ENCODE measurements at regions not wholly inside any gene's neighbourhood (a gene's known extent, or its start where the extent isn't known, plus 50 kb on each side); places are given as distances from the start of the nearest gene placed in this dataset.

GRCh38 chr3:177401375-177401774, 204.1 kb upstream of the TBL1XR1 start:
- Mint-ChIP-seq H3K4me1 (ENCODE audit: insufficient read depth, unreplicated experiment) (no peaks in the 10 kb centered on the region), H3K36me3 (ENCODE audit: insufficient read depth, unreplicated experiment) (no peaks in the 10 kb centered on the region), H3K27ac (ENCODE audit: low read depth, unreplicated experiment) (no peak overlapping the region), H3K9me3 (ENCODE audit: unreplicated experiment) (no peaks in the 10 kb centered on the region), H3K27me3 (ENCODE audit: insufficient read depth, unreplicated experiment) (no peaks in the 10 kb centered on the region), H3K4me3 (ENCODE audit: unreplicated experiment) (no peak overlapping the region)
- POLR2A ChIA-PET, result interaction anchor here (0.7 kb wide), 1 partner anchor 953 kb away, joined by 3 read pairs; no protein-coding TSS in a partner anchor
- BruUV-seq (replicated peaks), result no TSS peak
- CTCF ChIA-PET, result no interaction called here
- DNase-seq (ENCODE audit: unreplicated experiment), result no peak
- intact Hi-C loops (cut with micrococcal nuclease), result no loop called here
- no peak for TF ChIP-seq CTCF (IDR thresholded peaks at IDR 0.05; ENCODE audit: unreplicated experiment)

GRCh38 chr3:177402533-177402932, 205.3 kb upstream of the TBL1XR1 start:
- Mint-ChIP-seq H3K36me3 (ENCODE audit: insufficient read depth, unreplicated experiment) (no peaks in the 10 kb centered on the region), H3K4me3 (ENCODE audit: unreplicated experiment) (no peak overlapping the region), H3K4me1 (ENCODE audit: insufficient read depth, unreplicated experiment) (no peaks in the 10 kb centered on the region), H3K9me3 (ENCODE audit: unreplicated experiment) (no peaks in the 10 kb centered on the region), H3K27ac (ENCODE audit: low read depth, unreplicated experiment) (no peak overlapping the region), H3K27me3 (ENCODE audit: insufficient read depth, unreplicated experiment) (no peaks in the 10 kb centered on the region)
- DNase-seq (ENCODE audit: unreplicated experiment), result no peak
- no peak for TF ChIP-seq CTCF (IDR thresholded peaks at IDR 0.05; ENCODE audit: unreplicated experiment)
- CTCF ChIA-PET, result no interaction called here
- no TSS peak for BruUV-seq (replicated peaks)
- POLR2A ChIA-PET, result no interaction called here
- intact Hi-C loops (cut with micrococcal nuclease), result no loop called here

- CTCF ChIA-PET, result interaction anchor here (0.6 to 0.7 kb wide), 3 partner anchors 9 to 980 kb away, joined by 3 to 4 read pairs (median 4); no protein-coding TSS in a partner anchor
- intact Hi-C loops (cut with micrococcal nuclease), result no loop called here
- BruUV-seq (replicated peaks), result no TSS peak
- Mint-ChIP-seq H3K27me3 (ENCODE audit: insufficient read depth, unreplicated experiment) (no peaks in the 10 kb centered on the region), H3K4me1 (ENCODE audit: insufficient read depth, unreplicated experiment) (no peaks in the 10 kb centered on the region), H3K36me3 (ENCODE audit: insufficient read depth, unreplicated experiment) (peaks cover 6% of the 10 kb centered on the region), H3K4me3 (ENCODE audit: unreplicated experiment) (no peak overlapping the region), H3K9me3 (ENCODE audit: unreplicated experiment) (no peaks in the 10 kb centered on the region), H3K27ac (ENCODE audit: low read depth, unreplicated experiment) (no peak overlapping the region)
- no peak for TF ChIP-seq CTCF (IDR thresholded peaks at IDR 0.05; ENCODE audit: unreplicated experiment)
- DNase-seq (ENCODE audit: unreplicated experiment), result no peak
- POLR2A ChIA-PET, result interaction anchor here (0.7 to 1.1 kb wide), 2 partner anchors 16 to 73 kb away, joined by 3 read pairs; no protein-coding TSS in a partner anchor
Observed at GRCh38 chr3:177405191-177405672, 207.9 kb upstream of the TBL1XR1 start.

GRCh38 chr3:177410730-177411129, 213.4 kb upstream of the TBL1XR1 start:
- Mint-ChIP-seq H3K27ac (ENCODE audit: low read depth, unreplicated experiment) (no peak overlapping the region), H3K9me3 (ENCODE audit: unreplicated experiment) (no peaks in the 10 kb centered on the region), H3K4me1 (ENCODE audit: insufficient read depth, unreplicated experiment) (peaks cover 6% of the 10 kb centered on the region), H3K27me3 (ENCODE audit: insufficient read depth, unreplicated experiment) (no peaks in the 10 kb centered on the region), H3K4me3 (ENCODE audit: unreplicated experiment) (no peak overlapping the region), H3K36me3 (ENCODE audit: insufficient read depth, unreplicated experiment) (peaks cover 6% of the 10 kb centered on the region)
- TF ChIP-seq CTCF (IDR thresholded peaks at IDR 0.05; ENCODE audit: unreplicated experiment), result no peak
- POLR2A ChIA-PET, result interaction anchor here (0.7 kb wide), 1 partner anchor 51 kb away, joined by 3 read pairs; no protein-coding TSS in a partner anchor
- intact Hi-C loops (cut with micrococcal nuclease), result no loop called here
- CTCF ChIA-PET, result no interaction called here
- no TSS peak for BruUV-seq (replicated peaks)
- no peak for DNase-seq (ENCODE audit: unreplicated experiment)
